HEK293 (cell line): ENCODE measurements at regions not wholly inside any gene's neighbourhood (a gene's known extent, or its start where the extent isn't known, plus 50 kb on each side); places are given as distances from the start of the nearest gene placed in this dataset.
"Not testable (repeated sequence)": the region's sequence is repeated elsewhere in the genome, so short reads cannot be mapped to it uniquely, and the experiment has no call there.

Experiments used
- CTCF ChIA-PET: fragments of 350-600 bp; formaldehyde crosslinking; extraction: SDS; loops from one replicate; lab custom pipeline; 2021; ENCODE audit warnings: antibody characterized with exemption; lab: Yijun Ruan, JAX
- POLR2A ChIA-PET: fragments of 300-600 bp; formaldehyde crosslinking; extraction: SDS; loops from one replicate; lab custom pipeline; 2020; ENCODE audit warnings: antibody characterized with exemption, inconsistent platforms; lab: Yijun Ruan, JAX
- H3K27ac ChIP-seq: fragments of 200-500 bp; sonication (Bioruptor generic); 2 replicates; pipeline ENCODE4 v1.5.1; 2014; ENCODE audit warnings: low read depth, low read length, control low read depth, inconsistent platforms; ENCODE audit errors: extremely low read depth
- H3K36me3 ChIP-seq, 2 experiments: fragments of 200-500 bp in 1 of 2; sonication (Bioruptor generic) in 1 of 2; 1 replicate in 1 of 2; 2 replicates in 1 of 2; pipeline ENCODE4 v1.5.1; 2014 to 2017; ENCODE audit warnings: inconsistent platforms in 2 of 2, low read length in 2 of 2; ENCODE audit not compliant: control insufficient read depth in 2 of 2, insufficient read depth in 1 of 2
- H3K4me1 ChIP-seq: fragments of 200-500 bp; sonication (Bioruptor generic); 2 replicates; pipeline ENCODE4 v1.5.1; 2014; ENCODE audit warnings: mild to moderate bottlenecking, low read length, inconsistent platforms; ENCODE audit not compliant: control insufficient read depth, insufficient read depth
- H3K4me3 ChIP-seq: 2 replicates; pipeline ENCODE4 v1.5.1; 2011; ENCODE audit warnings: low read depth, mild to moderate bottlenecking, control low read depth, low read length, moderate library complexity
- H3K9me3 ChIP-seq: fragments of 200-500 bp; sonication (Bioruptor generic); 2 replicates; pipeline ENCODE4 v1.5.1; 2014; ENCODE audit warnings: low read depth, low read length, inconsistent platforms; ENCODE audit not compliant: control insufficient read depth, insufficient read depth
- BCL6B ChIP-seq: fragments of 450-650 bp; formaldehyde crosslinking; IDR thresholded peaks from 2 replicates; pipeline ENCODE4 v1.5.1; 2017; ENCODE audit warnings: missing biosample characterization, missing genetic modification characterization
- KLF16 ChIP-seq: fragments of 450-650 bp; formaldehyde crosslinking; IDR thresholded peaks from 2 replicates; pipeline ENCODE4 v1.5.1; 2017; ENCODE audit warnings: missing biosample characterization, missing genetic modification characterization
- PRDM1 ChIP-seq: fragments of 450-650 bp; formaldehyde crosslinking; IDR thresholded peaks from 2 replicates; pipeline ENCODE4; 2016; ENCODE audit warnings: missing biosample characterization, missing genetic modification characterization
- TCF7L2 ChIP-seq: IDR thresholded peaks from 2 replicates; pipeline ENCODE4 v1.6.1; 2011; ENCODE audit warnings: low read depth, mild to moderate bottlenecking, inconsistent platforms, low read length, moderate library complexity, borderline replicate concordance
- ZBTB17 ChIP-seq: fragments of 450-650 bp; formaldehyde crosslinking; IDR thresholded peaks from 2 replicates; pipeline ENCODE4 v1.5.1; 2016; ENCODE audit warnings: missing biosample characterization, missing genetic modification characterization
- ZNF274 ChIP-seq, 2 experiments: fragments of 200-500 bp in 1 of 2; fragments of 450-650 bp in 1 of 2; sonication (Bioruptor generic) in 1 of 2; formaldehyde crosslinking in 1 of 2; IDR thresholded peaks; 2 replicates each; pipeline versions ENCODE4 v1.5.1 to v1.6.1; 2014 to 2016; ENCODE audit warnings: borderline replicate concordance in 1 of 2, inconsistent platforms in 1 of 2, low read length in 1 of 2, missing biosample characterization in 1 of 2, missing genetic modification characterization in 1 of 2
- ZNF473 ChIP-seq: fragments of 450-650 bp; formaldehyde crosslinking; IDR thresholded peaks from 2 replicates; pipeline ENCODE4 v1.5.1; 2017; ENCODE audit warnings: missing biosample characterization, missing genetic modification characterization
- ZNF501 ChIP-seq: fragments of 450-650 bp; formaldehyde crosslinking; IDR thresholded peaks from 2 replicates; pipeline ENCODE4 v1.5.1; 2016; ENCODE audit warnings: missing biosample characterization, missing genetic modification characterization
- ZNF560 ChIP-seq: fragments of 450-650 bp; formaldehyde crosslinking; IDR thresholded peaks from 2 replicates; pipeline ENCODE4 v1.5.1; 2017; ENCODE audit warnings: missing biosample characterization, missing genetic modification characterization, borderline replicate concordance
- ZNF571 ChIP-seq: fragments of 450-650 bp; formaldehyde crosslinking; IDR thresholded peaks from 2 replicates; pipeline ENCODE4 v1.5.0; 2017; ENCODE audit warnings: missing biosample characterization, missing genetic modification characterization
- ZNF777 ChIP-seq: fragments of 450-650 bp; formaldehyde crosslinking; IDR thresholded peaks from 2 replicates; pipeline ENCODE4 v1.5.1; 2017; ENCODE audit warnings: missing biosample characterization, missing genetic modification characterization, borderline replicate concordance
- ZNF791 ChIP-seq: fragments of 450-650 bp; formaldehyde crosslinking; IDR thresholded peaks from 2 replicates; pipeline ENCODE4 v1.5.1; 2016; ENCODE audit warnings: missing biosample characterization, missing genetic modification characterization
- ZSCAN5A ChIP-seq: fragments of 450-650 bp; formaldehyde crosslinking; IDR thresholded peaks from 2 replicates; pipeline ENCODE4 v1.5.1; 2016; ENCODE audit warnings: missing biosample characterization, missing genetic modification characterization
- ZXDB ChIP-seq: fragments of 450-650 bp; formaldehyde crosslinking; IDR thresholded peaks from 2 replicates; pipeline ENCODE4 v1.5.1; 2016; ENCODE audit warnings: missing biosample characterization, missing genetic modification characterization
- TF ChIP-seq, protein P1 (sequence below): fragments of 450-650 bp; formaldehyde crosslinking; optimal IDR thresholded peaks from 2 replicates; pipeline ENCODE3; 2016; ENCODE audit warnings: missing biosample characterization, mild to moderate bottlenecking, missing genetic modification characterization
- TF ChIP-seq, protein P2 (sequence below): fragments of 450-650 bp; formaldehyde crosslinking; IDR thresholded peaks from 2 replicates; pipeline ENCODE4 v1.5.1; 2016; ENCODE audit warnings: missing biosample characterization, missing genetic modification characterization

DNA sequence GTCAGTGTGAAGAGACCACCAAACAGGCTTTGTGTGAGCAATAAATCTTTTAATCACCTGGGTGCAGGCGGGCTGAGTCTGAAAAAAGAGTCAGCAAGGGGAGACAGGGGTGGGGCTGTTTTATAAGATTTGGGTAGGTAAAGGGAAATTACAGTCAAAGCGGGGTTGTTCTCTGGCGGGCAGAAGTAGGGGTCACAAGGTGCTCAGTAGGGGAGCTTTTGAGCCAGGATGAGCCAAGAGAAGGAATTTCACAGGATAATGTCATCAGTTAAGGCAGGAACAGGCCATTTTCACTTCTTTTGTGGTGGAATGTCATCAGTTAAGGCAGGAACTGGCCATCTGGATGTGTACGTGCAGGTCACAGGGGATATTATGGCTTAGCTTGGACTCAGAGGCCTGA lies 372.6 kb upstream of the MEX3C start:
- H3K4me1 ChIP-seq, H3K9me3 ChIP-seq, H3K4me3 ChIP-seq, H3K27ac ChIP-seq, CTCF ChIA-PET, POLR2A ChIA-PET, H3K36me3 ChIP-seq: not testable (repeated sequence)

DNA sequence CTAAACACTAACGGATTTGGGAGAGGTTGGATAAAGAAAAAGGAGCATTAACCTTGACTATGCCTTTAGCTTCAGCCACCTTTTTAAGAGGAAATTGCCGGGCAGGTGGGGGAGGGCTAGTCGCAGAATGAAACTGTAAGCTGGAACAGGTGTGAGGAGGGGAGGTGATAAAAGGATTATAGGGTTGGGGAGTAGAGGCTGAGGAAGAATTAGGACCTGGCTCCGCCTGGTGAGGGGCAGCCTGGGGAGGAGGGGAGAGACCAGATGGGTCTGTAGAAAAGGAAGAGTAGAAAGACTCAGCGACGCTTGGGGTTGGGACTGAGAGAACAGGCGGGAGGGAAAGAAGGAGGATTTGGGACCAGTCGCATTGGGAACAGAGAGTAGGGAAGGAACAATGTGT lies 376.4 kb upstream of the MEX3C start:
- CTCF ChIA-PET: interaction anchor here (0.7 kb wide), 1 partner anchor 252 kb away, joined by 3 read pairs; no protein-coding TSS in a partner anchor

DNA sequence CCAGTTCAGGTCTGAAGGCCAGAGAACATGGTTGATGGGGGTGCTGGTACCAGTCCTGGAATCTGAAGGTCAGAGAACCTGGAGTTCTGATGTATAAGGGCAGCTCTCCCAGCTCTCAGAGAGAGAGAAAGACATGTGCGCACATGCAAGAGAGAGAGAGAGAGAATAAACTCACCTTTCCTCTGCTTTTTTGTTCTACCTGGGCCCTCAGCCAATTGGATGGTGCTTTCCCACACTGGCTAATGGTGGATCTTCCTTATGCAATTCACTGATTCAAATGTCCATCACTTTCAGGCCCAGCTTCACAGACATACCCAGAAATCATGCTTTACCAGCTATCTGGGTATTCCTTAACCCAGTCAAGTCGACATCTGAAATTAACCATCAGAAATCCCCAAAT lies 377.7 kb upstream of the MEX3C start:
- ChIA-PET CTCF (interaction anchor here (0.9 kb wide), 1 partner anchor 46 kb away, joined by 4 read pairs; no protein-coding TSS in a partner anchor), POLR2A (no interaction called here)
- no peak for TF ChIP-seq ZSCAN5A (tag by site-specific recombination)
- no peak for TF ChIP-seq ZNF777 (tag by site-specific recombination)
- no peak for TF ChIP-seq BCL6B (tag by site-specific recombination)
- TF ChIP-seq ZNF791 (tag by site-specific recombination): no peak
- no peak for TF ChIP-seq PRDM1 (tag by site-specific recombination)
- no peak for TF ChIP-seq ZNF274 (IDR thresholded peaks at IDR 0.05; ENCODE audit: low read length)
- TF ChIP-seq ZNF274 (tag by site-specific recombination; IDR thresholded peaks at IDR 0.05; ENCODE audit: borderline replicate concordance): no peak
- TF ChIP-seq ZNF560 (tag by site-specific recombination): no peak
- TF ChIP-seq, protein P1, sequence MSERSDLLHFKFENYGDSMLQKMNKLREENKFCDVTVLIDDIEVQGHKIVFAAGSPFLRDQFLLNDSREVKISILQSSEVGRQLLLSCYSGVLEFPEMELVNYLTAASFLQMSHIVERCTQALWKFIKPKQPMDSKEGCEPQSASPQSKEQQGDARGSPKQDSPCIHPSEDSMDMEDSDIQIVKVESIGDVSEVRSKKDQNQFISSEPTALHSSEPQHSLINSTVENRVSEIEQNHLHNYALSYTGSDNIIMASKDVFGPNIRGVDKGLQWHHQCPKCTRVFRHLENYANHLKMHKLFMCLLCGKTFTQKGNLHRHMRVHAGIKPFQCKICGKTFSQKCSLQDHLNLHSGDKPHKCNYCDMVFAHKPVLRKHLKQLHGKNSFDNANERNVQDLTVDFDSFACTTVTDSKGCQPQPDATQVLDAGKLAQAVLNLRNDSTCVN (tag by site-specific recombination): no peak
- Histone ChIP-seq H3K36me3 (no peaks in the 10 kb centered on the region), H3K27ac (no peak overlapping the region), H3K4me3 (no peak overlapping the region), H3K9me3 (no peaks in the 10 kb centered on the region), H3K4me1 (no peaks in the 10 kb centered on the region)

More for the DNA sequence above, 376.4 kb upstream of the MEX3C start:
- POLR2A ChIA-PET, H3K9me3 ChIP-seq, H3K36me3 ChIP-seq, H3K27ac ChIP-seq, H3K4me1 ChIP-seq, H3K4me3 ChIP-seq: not testable (repeated sequence)

- Histone ChIP-seq H3K9me3 (no peaks in the 10 kb centered on the region), H3K4me1 (no peaks in the 10 kb centered on the region), H3K36me3 (no peaks in the 10 kb centered on the region), H3K27ac (no peak overlapping the region), H3K4me3 (no peak overlapping the region)
- ChIA-PET POLR2A (no interaction called here), CTCF (interaction anchor here (0.6 kb wide), 1 partner anchor 971 kb away, joined by 4 read pairs; no protein-coding TSS in a partner anchor)
- TF ChIP-seq ZNF473 (tag by site-specific recombination) (no peak), KLF16 (tag by site-specific recombination) (no peak), TCF7L2 (no peak), ZXDB (no peak), ZNF571 (tag by site-specific recombination) (no peak), ZNF501 (tag by site-specific recombination) (no peak), ZBTB17 (tag by site-specific recombination) (no peak)
- TF ChIP-seq, protein P2, sequence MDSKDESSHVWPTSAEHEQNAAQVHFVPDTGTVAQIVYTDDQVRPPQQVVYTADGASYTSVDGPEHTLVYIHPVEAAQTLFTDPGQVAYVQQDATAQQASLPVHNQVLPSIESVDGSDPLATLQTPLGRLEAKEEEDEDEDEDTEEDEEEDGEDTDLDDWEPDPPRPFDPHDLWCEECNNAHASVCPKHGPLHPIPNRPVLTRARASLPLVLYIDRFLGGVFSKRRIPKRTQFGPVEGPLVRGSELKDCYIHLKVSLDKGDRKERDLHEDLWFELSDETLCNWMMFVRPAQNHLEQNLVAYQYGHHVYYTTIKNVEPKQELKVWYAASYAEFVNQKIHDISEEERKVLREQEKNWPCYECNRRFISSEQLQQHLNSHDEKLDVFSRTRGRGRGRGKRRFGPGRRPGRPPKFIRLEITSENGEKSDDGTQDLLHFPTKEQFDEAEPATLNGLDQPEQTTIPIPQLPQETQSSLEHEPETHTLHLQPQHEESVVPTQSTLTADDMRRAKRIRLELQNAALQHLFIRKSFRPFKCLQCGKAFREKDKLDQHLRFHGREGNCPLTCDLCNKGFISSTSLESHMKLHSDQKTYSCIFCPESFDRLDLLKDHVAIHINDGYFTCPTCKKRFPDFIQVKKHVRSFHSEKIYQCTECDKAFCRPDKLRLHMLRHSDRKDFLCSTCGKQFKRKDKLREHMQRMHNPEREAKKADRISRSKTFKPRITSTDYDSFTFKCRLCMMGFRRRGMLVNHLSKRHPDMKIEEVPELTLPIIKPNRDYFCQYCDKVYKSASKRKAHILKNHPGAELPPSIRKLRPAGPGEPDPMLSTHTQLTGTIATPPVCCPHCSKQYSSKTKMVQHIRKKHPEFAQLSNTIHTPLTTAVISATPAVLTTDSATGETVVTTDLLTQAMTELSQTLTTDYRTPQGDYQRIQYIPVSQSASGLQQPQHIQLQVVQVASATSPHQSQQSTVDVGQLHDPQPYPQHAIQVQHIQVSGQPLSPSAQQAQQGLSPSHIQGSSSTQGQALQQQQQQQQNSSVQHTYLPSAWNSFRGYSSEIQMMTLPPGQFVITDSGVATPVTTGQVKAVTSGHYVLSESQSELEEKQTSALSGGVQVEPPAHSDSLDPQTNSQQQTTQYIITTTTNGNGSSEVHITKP (tag by site-specific recombination): no peak
Observed at GRCh38 chr18:51578406-51578980, 381.0 kb upstream of the MEX3C start.
